ENCODE measurements at regions not wholly inside any gene's neighbourhood (a gene's known extent, or its start where the extent isn't known, plus 50 kb on each side); places are given as distances from the start of the nearest gene placed in this dataset.

GRCh38 chr19:31501427-31502195 is 152.4 kb upstream of the TSHZ3 start:
- WGBS, 2 donors (ENCODE audit: low coverage in 1 of 2) = 69 to 96% methylated on average over 2 to 3 of the region's 4 CpGs
- no peak for ATAC-seq
- Histone ChIP-seq H3K4me3 (no peak overlapping the region), H3K27ac (no peak overlapping the region), H3K4me1 (no peaks in the 10 kb centered on the region), H3K36me3 (no peaks in the 10 kb centered on the region), H3K9me3 (no peaks in the 10 kb centered on the region), H3K27me3 (peaks cover 13% of the 10 kb centered on the region)
- no peak for TF ChIP-seq CTCF (IDR thresholded peaks at IDR 0.05)

GRCh38 chr19:31502536-31503170 is 153.4 kb upstream of the TSHZ3 start:
- Histone ChIP-seq H3K36me3 (no peaks in the 10 kb centered on the region), H3K27me3 (peaks cover 17% of the 10 kb centered on the region), H3K4me1 (no peaks in the 10 kb centered on the region), H3K4me3 (no peak overlapping the region), H3K9me3 (no peaks in the 10 kb centered on the region), H3K27ac (no peak overlapping the region)
- WGBS, 2 donors (ENCODE audit: low coverage in 1 of 2) = 80 to 100% methylated on average over 1 to 3 of the region's 17 CpGs
- TF ChIP-seq POLR2AphosphoS5 (IDR thresholded peaks at IDR 0.05) (no peak), CTCF (IDR thresholded peaks at IDR 0.05) (no peak), EP300 (IDR thresholded peaks at IDR 0.05) (no peak), POLR2A (IDR thresholded peaks at IDR 0.05) (no peak)
- no peak for ATAC-seq

- TF ChIP-seq CTCF (IDR thresholded peaks at IDR 0.05) = no peak
- no peak for TF ChIP-seq POLR2A (IDR thresholded peaks at IDR 0.05)
- TF ChIP-seq EP300 (IDR thresholded peaks at IDR 0.05) = no peak
- no peak for TF ChIP-seq POLR2AphosphoS5 (IDR thresholded peaks at IDR 0.05)
- WGBS, 2 donors (ENCODE audit: low coverage in 1 of 2) = 87 to 90% methylated on average over 2 to 7 of the region's 9 CpGs
- ATAC-seq = no peak
Observed at GRCh38 chr19:31503211-31503610, 154.0 kb upstream of the TSHZ3 start.

GRCh38 chr19:31504221-31504620 is 155.0 kb upstream of the TSHZ3 start:
- Histone ChIP-seq H3K4me1 (no peaks in the 10 kb centered on the region), H3K36me3 (no peaks in the 10 kb centered on the region), H3K27ac (no peak overlapping the region), H3K9me3 (peaks cover 0 to under 1% (median 0%) of the 10 kb centered on the region in 3 donors), H3K27me3 (peaks cover 18% of the 10 kb centered on the region), H3K4me3 (no peak overlapping the region)
- TF ChIP-seq EP300 (IDR thresholded peaks at IDR 0.05) (no peak), POLR2AphosphoS5 (IDR thresholded peaks at IDR 0.05) (no peak), POLR2A (IDR thresholded peaks at IDR 0.05) (no peak), CTCF (IDR thresholded peaks at IDR 0.05) (no peak)
- ATAC-seq = no peak
- WGBS, 2 donors (ENCODE audit: low coverage in 1 of 2) = no CpG with 5 or more reads among the region's 2 CpGs

More at GRCh38 chr19:31503211-31503610, 154.0 kb upstream of the TSHZ3 start:
- Histone ChIP-seq H3K4me3 (no peak overlapping the region), H3K4me1 (no peaks in the 10 kb centered on the region), H3K27me3 (peaks cover 17% of the 10 kb centered on the region), H3K36me3 (no peaks in the 10 kb centered on the region), H3K9me3 (no peaks in the 10 kb centered on the region), H3K27ac (no peak overlapping the region)

- H3K4me3 ChIP-seq = no peak overlapping the region
- no peaks in the 10 kb centered on the region for H3K4me1 ChIP-seq
- TF ChIP-seq POLR2AphosphoS5 (IDR thresholded peaks at IDR 0.05) (no peak), EP300 (IDR thresholded peaks at IDR 0.05) (no peak), CTCF (IDR thresholded peaks at IDR 0.05) (no peak), POLR2A (IDR thresholded peaks at IDR 0.05) (no peak)
- WGBS, 2 donors (ENCODE audit: low coverage in 1 of 2) = 90 to 96% methylated on average over 5 of the region's 6 CpGs
- peaks cover 24% of the 10 kb centered on the region for H3K27me3 ChIP-seq
- no peak for ATAC-seq
- H3K36me3 ChIP-seq = no peaks in the 10 kb centered on the region
- no peak overlapping the region for H3K27ac ChIP-seq
- H3K9me3 ChIP-seq = peaks cover 0 to 6% (median 0%) of the 10 kb centered on the region in 3 donors
Observed at GRCh38 chr19:31505596-31505910, 156.3 kb upstream of the TSHZ3 start.

Data from gastroesophageal sphincter (tissue), 4 donors.